HEK293 (cell line): ENCODE measurements at regions not wholly inside any gene's neighbourhood (a gene's known extent, or its start where the extent isn't known, plus 50 kb on each side); places are given as distances from the start of the nearest gene placed in this dataset.

Experiments used
- CTCF ChIA-PET: fragments of 350-600 bp; formaldehyde crosslinking; extraction: SDS; loops from one replicate; lab custom pipeline; 2021; ENCODE audit warnings: antibody characterized with exemption; lab: Yijun Ruan, JAX
- POLR2A ChIA-PET: fragments of 300-600 bp; formaldehyde crosslinking; extraction: SDS; loops from one replicate; lab custom pipeline; 2020; ENCODE audit warnings: antibody characterized with exemption, inconsistent platforms; lab: Yijun Ruan, JAX
- H3K27ac ChIP-seq: fragments of 200-500 bp; sonication (Bioruptor generic); 2 replicates; pipeline ENCODE4 v1.5.1; 2014; ENCODE audit warnings: low read depth, low read length, control low read depth, inconsistent platforms; ENCODE audit errors: extremely low read depth
- H3K36me3 ChIP-seq, 2 experiments: fragments of 200-500 bp in 1 of 2; sonication (Bioruptor generic) in 1 of 2; 1 replicate in 1 of 2; 2 replicates in 1 of 2; pipeline ENCODE4 v1.5.1; 2014 to 2017; ENCODE audit warnings: inconsistent platforms in 2 of 2, low read length in 2 of 2; ENCODE audit not compliant: control insufficient read depth in 2 of 2, insufficient read depth in 1 of 2
- H3K4me1 ChIP-seq: fragments of 200-500 bp; sonication (Bioruptor generic); 2 replicates; pipeline ENCODE4 v1.5.1; 2014; ENCODE audit warnings: mild to moderate bottlenecking, low read length, inconsistent platforms; ENCODE audit not compliant: control insufficient read depth, insufficient read depth
- H3K4me3 ChIP-seq: 2 replicates; pipeline ENCODE4 v1.5.1; 2011; ENCODE audit warnings: low read depth, mild to moderate bottlenecking, control low read depth, low read length, moderate library complexity
- H3K9me3 ChIP-seq: fragments of 200-500 bp; sonication (Bioruptor generic); 2 replicates; pipeline ENCODE4 v1.5.1; 2014; ENCODE audit warnings: low read depth, low read length, inconsistent platforms; ENCODE audit not compliant: control insufficient read depth, insufficient read depth
- BCL11A ChIP-seq: fragments of 450-650 bp; formaldehyde crosslinking; IDR thresholded peaks from 2 replicates; pipeline ENCODE4 v1.5.1; 2016; ENCODE audit warnings: low read depth, missing biosample characterization, missing genetic modification characterization
- KLF7 ChIP-seq: fragments of 450-650 bp; formaldehyde crosslinking; IDR thresholded peaks from 2 replicates; pipeline ENCODE4 v1.5.1; 2016; ENCODE audit warnings: missing biosample characterization, missing genetic modification characterization, borderline replicate concordance
- MYNN ChIP-seq: fragments of 450-650 bp; formaldehyde crosslinking; IDR thresholded peaks from 2 replicates; pipeline ENCODE4 v1.5.1; 2016; ENCODE audit warnings: missing biosample characterization, missing genetic modification characterization, borderline replicate concordance
- SCRT2 ChIP-seq: fragments of 450-650 bp; formaldehyde crosslinking; IDR thresholded peaks from 2 replicates; pipeline ENCODE4 v1.5.1; 2016; ENCODE audit warnings: missing biosample characterization, missing genetic modification characterization
- ZNF138 ChIP-seq: fragments of 450-650 bp; formaldehyde crosslinking; IDR thresholded peaks from 2 replicates; pipeline ENCODE4 v1.5.1; 2016; ENCODE audit warnings: missing biosample characterization, missing genetic modification characterization, borderline replicate concordance
- ZNF175 ChIP-seq: fragments of 450-650 bp; formaldehyde crosslinking; IDR thresholded peaks from 2 replicates; pipeline ENCODE4 v1.5.1; 2016; ENCODE audit warnings: missing biosample characterization, missing genetic modification characterization
- ZNF223 ChIP-seq: fragments of 450-650 bp; formaldehyde crosslinking; IDR thresholded peaks from 2 replicates; pipeline ENCODE4 v1.5.1; 2016; ENCODE audit warnings: missing biosample characterization, missing genetic modification characterization
- ZNF266 ChIP-seq: fragments of 450-650 bp; formaldehyde crosslinking; IDR thresholded peaks from 2 replicates; pipeline ENCODE4 v1.5.1; 2016; ENCODE audit warnings: missing biosample characterization, missing genetic modification characterization, low read depth
- ZNF302 ChIP-seq: fragments of 450-650 bp; formaldehyde crosslinking; IDR thresholded peaks from 2 replicates; pipeline ENCODE4 v1.5.1; 2016; ENCODE audit warnings: missing biosample characterization, missing genetic modification characterization, low read depth
- ZNF311 ChIP-seq: fragments of 450-650 bp; formaldehyde crosslinking; IDR thresholded peaks from 2 replicates; pipeline ENCODE4 v1.5.1; 2017; ENCODE audit warnings: missing biosample characterization, missing genetic modification characterization, borderline replicate concordance
- ZNF404 ChIP-seq: fragments of 450-650 bp; formaldehyde crosslinking; IDR thresholded peaks from 2 replicates; pipeline ENCODE4 v1.5.1; 2017; ENCODE audit warnings: missing biosample characterization, missing genetic modification characterization
- ZNF521 ChIP-seq: fragments of 450-650 bp; formaldehyde crosslinking; IDR thresholded peaks from 2 replicates; pipeline ENCODE4 v1.5.1; 2017; ENCODE audit warnings: missing biosample characterization, mild to moderate bottlenecking, missing genetic modification characterization
- ZNF623 ChIP-seq: fragments of 450-650 bp; formaldehyde crosslinking; IDR thresholded peaks from 2 replicates; pipeline ENCODE4 v1.5.1; 2016; ENCODE audit warnings: missing biosample characterization, missing genetic modification characterization
- ZNF660 ChIP-seq: fragments of 450-650 bp; IDR thresholded peaks from 2 replicates; pipeline ENCODE4 v1.5.1; 2018; ENCODE audit warnings: missing biosample characterization, mild to moderate bottlenecking, missing genetic modification characterization
- ZNF777 ChIP-seq: fragments of 450-650 bp; formaldehyde crosslinking; IDR thresholded peaks from 2 replicates; pipeline ENCODE4 v1.5.1; 2017; ENCODE audit warnings: missing biosample characterization, missing genetic modification characterization, borderline replicate concordance
- ZNF837 ChIP-seq: fragments of 450-650 bp; formaldehyde crosslinking; IDR thresholded peaks from 2 replicates; pipeline ENCODE4 v1.5.1; 2016; ENCODE audit warnings: missing biosample characterization, missing genetic modification characterization
- ZXDB ChIP-seq: fragments of 450-650 bp; formaldehyde crosslinking; IDR thresholded peaks from 2 replicates; pipeline ENCODE4 v1.5.1; 2016; ENCODE audit warnings: missing biosample characterization, missing genetic modification characterization
- TF ChIP-seq, protein P1 (sequence below): fragments of 450-650 bp; formaldehyde crosslinking; IDR thresholded peaks from 2 replicates; pipeline ENCODE4 v1.5.1; 2016; ENCODE audit warnings: missing biosample characterization, missing genetic modification characterization
- TF ChIP-seq, protein P2 (sequence below): fragments of 450-650 bp; IDR thresholded peaks from 2 replicates; pipeline ENCODE4 v1.5.1; 2018; ENCODE audit warnings: missing biosample characterization, mild to moderate bottlenecking, missing genetic modification characterization
- TF ChIP-seq, protein P3 (sequence below): fragments of 450-650 bp; formaldehyde crosslinking; IDR thresholded peaks from 2 replicates; pipeline ENCODE4 v1.5.1; 2017; ENCODE audit warnings: missing biosample characterization, mild to moderate bottlenecking, missing genetic modification characterization, moderate library complexity
- TF ChIP-seq, protein P4 (sequence below): fragments of 450-650 bp; formaldehyde crosslinking; IDR thresholded peaks from 2 replicates; pipeline ENCODE4 v1.5.1; 2017; ENCODE audit warnings: missing biosample characterization, missing genetic modification characterization
- TF ChIP-seq, protein P5 (sequence below): fragments of 450-650 bp; formaldehyde crosslinking; IDR thresholded peaks from 2 replicates; pipeline ENCODE4 v1.5.1; 2016; ENCODE audit warnings: missing biosample characterization, missing genetic modification characterization
- TF ChIP-seq, protein P6 (sequence below): fragments of 450-650 bp; formaldehyde crosslinking; IDR thresholded peaks from 2 replicates; pipeline ENCODE4 v1.5.1; 2016; ENCODE audit warnings: missing biosample characterization, missing genetic modification characterization
- TF ChIP-seq, protein P7 (sequence below): fragments of 450-650 bp; formaldehyde crosslinking; IDR thresholded peaks from 2 replicates; pipeline ENCODE4 v1.5.1; 2016; ENCODE audit warnings: missing biosample characterization, missing genetic modification characterization, low read depth
- TF ChIP-seq, protein P8 (sequence below): fragments of 450-650 bp; formaldehyde crosslinking; IDR thresholded peaks from 2 replicates; pipeline ENCODE4 v1.5.1; 2016; ENCODE audit warnings: missing biosample characterization, missing genetic modification characterization, borderline replicate concordance

DNA sequence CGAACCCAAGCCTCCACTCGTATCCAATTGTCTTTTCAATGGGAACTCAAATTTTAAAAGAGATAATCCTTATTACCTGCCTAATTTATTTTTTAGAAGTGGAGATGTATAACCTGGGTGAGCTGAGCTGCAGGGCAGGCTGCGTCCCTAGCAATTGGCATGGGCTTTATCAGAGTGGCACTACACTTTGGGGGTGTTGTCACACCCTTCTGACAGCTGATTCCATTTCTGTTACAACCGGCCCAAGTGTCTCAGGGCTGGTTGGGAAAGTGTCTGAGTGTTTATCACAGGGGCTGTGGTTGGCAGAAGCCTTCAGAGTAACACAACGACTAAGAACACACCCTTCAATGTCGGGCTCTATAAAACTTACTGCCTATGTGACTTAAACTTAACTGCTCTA lies 295.0 kb downstream of the SMAD2 start:
- POLR2A ChIA-PET: no interaction called here

DNA sequence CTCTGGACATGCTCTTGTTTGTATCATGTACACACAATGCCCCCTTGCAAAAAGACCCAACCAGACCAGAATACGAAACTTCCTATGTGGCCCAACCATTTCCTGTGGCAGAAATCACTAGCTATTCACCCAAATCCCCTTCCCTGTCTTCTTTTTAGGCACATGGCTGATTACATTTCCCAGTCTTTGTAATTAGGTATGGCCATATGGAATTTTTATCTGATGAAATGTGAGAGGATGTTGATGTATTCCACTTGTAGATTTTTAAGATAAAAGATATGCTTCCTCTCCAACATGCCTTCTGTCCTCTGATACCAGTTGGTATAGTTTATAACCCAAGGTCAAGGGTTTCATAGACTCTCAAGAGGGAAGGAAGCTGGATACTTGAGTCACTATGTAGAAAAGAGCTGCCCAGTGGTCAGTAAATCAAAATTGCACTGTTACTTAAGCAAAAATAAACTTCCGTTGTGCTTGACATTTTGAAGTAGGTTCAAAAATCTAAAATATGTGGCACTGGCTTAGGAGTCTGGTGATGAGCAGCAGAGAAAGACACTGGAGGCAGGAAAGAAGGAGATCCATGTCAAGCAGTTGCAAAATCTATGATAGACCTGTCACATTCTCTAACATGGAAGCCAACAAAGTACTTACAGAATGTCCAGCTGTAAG lies 297.4 kb downstream of the SMAD2 start:
- Histone ChIP-seq H3K9me3 (no peaks in the 10 kb centered on the region), H3K27ac (no peak overlapping the region), H3K36me3 (no peaks in the 10 kb centered on the region), H3K4me3 (no peak overlapping the region), H3K4me1 (no peaks in the 10 kb centered on the region)
- CTCF ChIA-PET: interaction anchor here (0.6 to 0.7 kb wide), 4 partner anchors 122 to 418 kb away, joined by 3 to 4 read pairs (median 3); no protein-coding TSS in a partner anchor
- POLR2A ChIA-PET: no interaction called here
- TF ChIP-seq ZNF138 (no peak), ZNF404 (tag by site-specific recombination) (no peak), ZNF623 (tag by site-specific recombination) (no peak), ZNF223 (tag by site-specific recombination) (no peak), ZNF660 (no peak), ZNF777 (no peak)
- TF ChIP-seq, protein P1, sequence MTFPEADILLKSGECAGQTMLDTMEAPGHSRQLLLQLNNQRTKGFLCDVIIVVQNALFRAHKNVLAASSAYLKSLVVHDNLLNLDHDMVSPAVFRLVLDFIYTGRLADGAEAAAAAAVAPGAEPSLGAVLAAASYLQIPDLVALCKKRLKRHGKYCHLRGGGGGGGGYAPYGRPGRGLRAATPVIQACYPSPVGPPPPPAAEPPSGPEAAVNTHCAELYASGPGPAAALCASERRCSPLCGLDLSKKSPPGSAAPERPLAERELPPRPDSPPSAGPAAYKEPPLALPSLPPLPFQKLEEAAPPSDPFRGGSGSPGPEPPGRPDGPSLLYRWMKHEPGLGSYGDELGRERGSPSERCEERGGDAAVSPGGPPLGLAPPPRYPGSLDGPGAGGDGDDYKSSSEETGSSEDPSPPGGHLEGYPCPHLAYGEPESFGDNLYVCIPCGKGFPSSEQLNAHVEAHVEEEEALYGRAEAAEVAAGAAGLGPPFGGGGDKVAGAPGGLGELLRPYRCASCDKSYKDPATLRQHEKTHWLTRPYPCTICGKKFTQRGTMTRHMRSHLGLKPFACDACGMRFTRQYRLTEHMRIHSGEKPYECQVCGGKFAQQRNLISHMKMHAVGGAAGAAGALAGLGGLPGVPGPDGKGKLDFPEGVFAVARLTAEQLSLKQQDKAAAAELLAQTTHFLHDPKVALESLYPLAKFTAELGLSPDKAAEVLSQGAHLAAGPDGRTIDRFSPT (tag by site-specific recombination): no peak
- TF ChIP-seq, protein P2, sequence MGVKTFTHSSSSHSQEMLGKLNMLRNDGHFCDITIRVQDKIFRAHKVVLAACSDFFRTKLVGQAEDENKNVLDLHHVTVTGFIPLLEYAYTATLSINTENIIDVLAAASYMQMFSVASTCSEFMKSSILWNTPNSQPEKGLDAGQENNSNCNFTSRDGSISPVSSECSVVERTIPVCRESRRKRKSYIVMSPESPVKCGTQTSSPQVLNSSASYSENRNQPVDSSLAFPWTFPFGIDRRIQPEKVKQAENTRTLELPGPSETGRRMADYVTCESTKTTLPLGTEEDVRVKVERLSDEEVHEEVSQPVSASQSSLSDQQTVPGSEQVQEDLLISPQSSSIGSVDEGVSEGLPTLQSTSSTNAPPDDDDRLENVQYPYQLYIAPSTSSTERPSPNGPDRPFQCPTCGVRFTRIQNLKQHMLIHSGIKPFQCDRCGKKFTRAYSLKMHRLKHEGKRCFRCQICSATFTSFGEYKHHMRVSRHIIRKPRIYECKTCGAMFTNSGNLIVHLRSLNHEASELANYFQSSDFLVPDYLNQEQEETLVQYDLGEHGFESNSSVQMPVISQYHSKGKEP (tag by site-specific recombination): no peak
- TF ChIP-seq, protein P3, sequence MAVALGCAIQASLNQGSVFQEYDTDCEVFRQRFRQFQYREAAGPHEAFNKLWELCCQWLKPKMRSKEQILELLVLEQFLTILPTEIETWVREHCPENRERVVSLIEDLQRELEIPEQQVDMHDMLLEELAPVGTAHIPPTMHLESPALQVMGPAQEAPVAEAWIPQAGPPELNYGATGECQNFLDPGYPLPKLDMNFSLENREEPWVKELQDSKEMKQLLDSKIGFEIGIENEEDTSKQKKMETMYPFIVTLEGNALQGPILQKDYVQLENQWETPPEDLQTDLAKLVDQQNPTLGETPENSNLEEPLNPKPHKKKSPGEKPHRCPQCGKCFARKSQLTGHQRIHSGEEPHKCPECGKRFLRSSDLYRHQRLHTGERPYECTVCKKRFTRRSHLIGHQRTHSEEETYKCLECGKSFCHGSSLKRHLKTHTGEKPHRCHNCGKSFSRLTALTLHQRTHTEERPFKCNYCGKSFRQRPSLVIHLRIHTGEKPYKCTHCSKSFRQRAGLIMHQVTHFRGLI (tag by site-specific recombination): no peak
- TF ChIP-seq, protein P4, sequence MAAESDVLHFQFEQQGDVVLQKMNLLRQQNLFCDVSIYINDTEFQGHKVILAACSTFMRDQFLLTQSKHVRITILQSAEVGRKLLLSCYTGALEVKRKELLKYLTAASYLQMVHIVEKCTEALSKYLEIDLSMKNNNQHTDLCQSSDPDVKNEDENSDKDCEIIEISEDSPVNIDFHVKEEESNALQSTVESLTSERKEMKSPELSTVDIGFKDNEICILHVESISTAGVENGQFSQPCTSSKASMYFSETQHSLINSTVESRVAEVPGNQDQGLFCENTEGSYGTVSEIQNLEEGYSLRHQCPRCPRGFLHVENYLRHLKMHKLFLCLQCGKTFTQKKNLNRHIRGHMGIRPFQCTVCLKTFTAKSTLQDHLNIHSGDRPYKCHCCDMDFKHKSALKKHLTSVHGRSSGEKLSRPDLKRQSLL (tag by site-specific recombination): no peak

More for the DNA sequence above, 295.0 kb downstream of the SMAD2 start:
- Histone ChIP-seq H3K27ac (no peak overlapping the region), H3K9me3 (no peaks in the 10 kb centered on the region)
- CTCF ChIA-PET: no interaction called here
- no peak for TF ChIP-seq ZNF521 (tag by site-specific recombination)
- no peak for TF ChIP-seq ZNF266 (tag by site-specific recombination)
- no peak for TF ChIP-seq MYNN (tag by site-specific recombination)
- TF ChIP-seq, protein P5, sequence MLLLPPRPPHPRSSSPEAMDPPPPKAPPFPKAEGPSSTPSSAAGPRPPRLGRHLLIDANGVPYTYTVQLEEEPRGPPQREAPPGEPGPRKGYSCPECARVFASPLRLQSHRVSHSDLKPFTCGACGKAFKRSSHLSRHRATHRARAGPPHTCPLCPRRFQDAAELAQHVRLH (tag by site-specific recombination): no peak
- no peak for TF ChIP-seq BCL11A (tag by site-specific recombination)
- no peak for TF ChIP-seq ZNF837 (tag by site-specific recombination)
- TF ChIP-seq, protein P6, sequence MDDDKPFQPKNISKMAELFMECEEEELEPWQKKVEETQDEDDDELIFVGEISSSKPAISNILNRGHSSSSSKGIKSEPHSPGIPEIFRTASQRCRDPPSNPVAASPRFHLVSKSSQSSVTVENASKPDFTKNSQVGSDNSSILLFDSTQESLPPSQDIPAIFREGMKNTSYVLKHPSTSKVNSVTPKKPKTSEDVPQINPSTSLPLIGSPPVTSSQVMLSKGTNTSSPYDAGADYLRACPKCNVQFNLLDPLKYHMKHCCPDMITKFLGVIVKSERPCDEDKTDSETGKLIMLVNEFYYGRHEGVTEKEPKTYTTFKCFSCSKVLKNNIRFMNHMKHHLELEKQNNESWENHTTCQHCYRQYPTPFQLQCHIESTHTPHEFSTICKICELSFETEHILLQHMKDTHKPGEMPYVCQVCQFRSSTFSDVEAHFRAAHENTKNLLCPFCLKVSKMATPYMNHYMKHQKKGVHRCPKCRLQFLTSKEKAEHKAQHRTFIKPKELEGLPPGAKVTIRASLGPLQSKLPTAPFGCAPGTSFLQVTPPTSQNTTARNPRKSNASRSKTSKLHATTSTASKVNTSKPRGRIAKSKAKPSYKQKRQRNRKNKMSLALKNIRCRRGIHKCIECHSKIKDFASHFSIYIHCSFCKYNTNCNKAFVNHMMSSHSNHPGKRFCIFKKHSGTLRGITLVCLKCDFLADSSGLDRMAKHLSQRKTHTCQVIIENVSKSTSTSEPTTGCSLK: no peak
- TF ChIP-seq, protein P7, sequence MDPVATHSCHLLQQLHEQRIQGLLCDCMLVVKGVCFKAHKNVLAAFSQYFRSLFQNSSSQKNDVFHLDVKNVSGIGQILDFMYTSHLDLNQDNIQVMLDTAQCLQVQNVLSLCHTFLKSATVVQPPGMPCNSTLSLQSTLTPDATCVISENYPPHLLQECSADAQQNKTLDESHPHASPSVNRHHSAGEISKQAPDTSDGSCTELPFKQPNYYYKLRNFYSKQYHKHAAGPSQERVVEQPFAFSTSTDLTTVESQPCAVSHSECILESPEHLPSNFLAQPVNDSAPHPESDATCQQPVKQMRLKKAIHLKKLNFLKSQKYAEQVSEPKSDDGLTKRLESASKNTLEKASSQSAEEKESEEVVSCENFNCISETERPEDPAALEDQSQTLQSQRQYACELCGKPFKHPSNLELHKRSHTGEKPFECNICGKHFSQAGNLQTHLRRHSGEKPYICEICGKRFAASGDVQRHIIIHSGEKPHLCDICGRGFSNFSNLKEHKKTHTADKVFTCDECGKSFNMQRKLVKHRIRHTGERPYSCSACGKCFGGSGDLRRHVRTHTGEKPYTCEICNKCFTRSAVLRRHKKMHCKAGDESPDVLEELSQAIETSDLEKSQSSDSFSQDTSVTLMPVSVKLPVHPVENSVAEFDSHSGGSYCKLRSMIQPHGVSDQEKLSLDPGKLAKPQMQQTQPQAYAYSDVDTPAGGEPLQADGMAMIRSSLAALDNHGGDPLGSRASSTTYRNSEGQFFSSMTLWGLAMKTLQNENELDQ (tag by site-specific recombination): no peak
- TF ChIP-seq ZNF175 (tag by site-specific recombination): no peak
- TF ChIP-seq, protein P8, sequence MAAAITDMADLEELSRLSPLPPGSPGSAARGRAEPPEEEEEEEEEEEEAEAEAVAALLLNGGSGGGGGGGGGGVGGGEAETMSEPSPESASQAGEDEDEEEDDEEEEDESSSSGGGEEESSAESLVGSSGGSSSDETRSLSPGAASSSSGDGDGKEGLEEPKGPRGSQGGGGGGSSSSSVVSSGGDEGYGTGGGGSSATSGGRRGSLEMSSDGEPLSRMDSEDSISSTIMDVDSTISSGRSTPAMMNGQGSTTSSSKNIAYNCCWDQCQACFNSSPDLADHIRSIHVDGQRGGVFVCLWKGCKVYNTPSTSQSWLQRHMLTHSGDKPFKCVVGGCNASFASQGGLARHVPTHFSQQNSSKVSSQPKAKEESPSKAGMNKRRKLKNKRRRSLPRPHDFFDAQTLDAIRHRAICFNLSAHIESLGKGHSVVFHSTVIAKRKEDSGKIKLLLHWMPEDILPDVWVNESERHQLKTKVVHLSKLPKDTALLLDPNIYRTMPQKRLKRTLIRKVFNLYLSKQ (tag by site-specific recombination): no peak
- no peak for TF ChIP-seq ZNF302 (tag by site-specific recombination)
- TF ChIP-seq SCRT2 (tag by site-specific recombination): no peak
- no peak for TF ChIP-seq ZNF311 (tag by site-specific recombination)
- no peak for TF ChIP-seq ZXDB (tag by site-specific recombination)
- no peak for TF ChIP-seq KLF7 (tag by site-specific recombination)
- TF ChIP-seq, all 188 proteins: peak for 0
- Histone ChIP-seq H3K4me1 (no peaks in the 10 kb centered on the region), H3K36me3 (no peaks in the 10 kb centered on the region), H3K4me3 (no peak overlapping the region)
